ENCODE measurements at regions not wholly inside any gene's neighbourhood (a gene's known extent, or its start where the extent isn't known, plus 50 kb on each side); places are given as distances from the start of the nearest gene placed in this dataset.

DNA sequence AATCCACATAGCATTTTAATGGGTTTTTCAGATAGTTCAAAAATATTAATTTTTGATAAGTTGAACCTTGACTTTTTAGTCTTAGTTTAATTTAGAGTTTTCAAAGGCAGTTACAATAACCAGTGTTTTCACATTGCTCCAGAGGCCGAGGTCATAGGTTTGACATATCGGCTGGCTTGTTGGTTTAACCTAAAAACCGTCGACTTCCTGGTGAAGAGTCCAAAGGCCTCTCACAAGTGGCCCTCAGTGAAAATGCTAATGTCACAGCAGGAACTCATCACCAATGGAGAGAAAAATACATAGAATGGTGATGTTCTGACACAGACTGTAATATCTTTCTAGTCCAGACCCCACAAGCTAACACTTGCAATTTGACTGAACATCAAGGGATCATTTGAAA is 642.3 kb downstream of the PLOD2 start:
- Mint-ChIP-seq H3K36me3 (ENCODE audit: insufficient read depth in 1 of 3, low read depth in 3 of 3) (peaks cover 0 to 2% (median 0%) of the 10 kb centered on the region in 3 experiments; a peak in 2 of 7 replicates), H3K4me3 (no peak overlapping the region), H3K27ac (no peak overlapping the region), H3K27me3 (ENCODE audit: low read depth) (no peaks in the 10 kb centered on the region), H3K4me1 (peaks cover 3 to 14% of the 10 kb centered on the region in 2 experiments), H3K9me3 (0 out of 5 replicates have a peak, but pooled peaks cover 0 to 2% of the 10 kb centered on the region in 2 experiments)
- H2AFZ ChIP-seq (ENCODE audit: low read length), result no peak overlapping the region
- no peak overlapping the region for H2BK120ac ChIP-seq (ENCODE audit: low read depth, low read length, poor library complexity, severe bottlenecking)
- no peak overlapping the region for H2BK12ac ChIP-seq (ENCODE audit: insufficient read length, low read depth, low read length)
- no peak overlapping the region for H3K4me2 ChIP-seq (ENCODE audit: insufficient read depth, insufficient read length, low read length)
- no peak for DNase-seq
- no peak for TF ChIP-seq CTCF (conservative IDR thresholded peaks at IDR 0.05)
- no peak overlapping the region for H3K14ac ChIP-seq (ENCODE audit: insufficient read depth, low read length)
- H3K79me1 ChIP-seq (ENCODE audit: insufficient read depth, low read depth, low read length, poor library complexity, severe bottlenecking), result no peaks in the 10 kb centered on the region
- no peak overlapping the region for H4K91ac ChIP-seq (ENCODE audit: insufficient read length, low read depth, low read length)
- no peak overlapping the region for H3K27ac ChIP-seq (ENCODE audit: insufficient read length, low read depth, low read length)
- no peak overlapping the region for H2BK5ac ChIP-seq (ENCODE audit: insufficient read length, low read length)
- H3K79me2 ChIP-seq (ENCODE audit: insufficient read depth, low read length), result no peaks in the 10 kb centered on the region
- no peak overlapping the region for H2BK20ac ChIP-seq (ENCODE audit: low read depth, low read length, poor library complexity, severe bottlenecking)
- H3K4me1 ChIP-seq (ENCODE audit: insufficient read depth, low read length), result no peaks in the 10 kb centered on the region
- WGBS (ENCODE audit: extremely low coverage, insufficient read length, low lambda C conversion rate), result no CpG with 5 or more reads among the region's 4 CpGs
- H2AK5ac ChIP-seq (ENCODE audit: insufficient read length, low read length), result no peak overlapping the region
- no peak overlapping the region for H2BK15ac ChIP-seq (ENCODE audit: low read depth, low read length)
- no peak overlapping the region for H4K5ac ChIP-seq (ENCODE audit: insufficient read length, low read depth, low read length)
- H4K20me1 ChIP-seq (ENCODE audit: control insufficient read depth, insufficient read depth, insufficient read length), result no peaks in the 10 kb centered on the region
- H4K8ac ChIP-seq (replicated peaks; ENCODE audit: insufficient read length, low read depth, low read length), result no peak overlapping the region
- no peak overlapping the region for H3T11ph ChIP-seq (ENCODE audit: low read length)
- H3K23me2 ChIP-seq (ENCODE audit: insufficient read length, low read depth, low read length, poor library complexity, severe bottlenecking), result no peaks in the 10 kb centered on the region
- H3K9ac ChIP-seq (ENCODE audit: extremely low read depth, insufficient read length, low read length), result no peak overlapping the region
- no peaks in the 10 kb centered on the region for H3K9me3 ChIP-seq (ENCODE audit: control insufficient read depth, low read depth, low read length)
- H3K27me3 ChIP-seq (ENCODE audit: insufficient read depth, low read length), result no peaks in the 10 kb centered on the region
- H3K4ac ChIP-seq (ENCODE audit: low read depth, low read length), result no peak overlapping the region
- H3K18ac ChIP-seq (ENCODE audit: insufficient read length, low read depth, low read length), result no peak overlapping the region
- no peak overlapping the region for H3K23ac ChIP-seq (ENCODE audit: insufficient read length, low read depth, low read length)
- H3K56ac ChIP-seq (ENCODE audit: insufficient read length, low read depth, low read length), result no peak overlapping the region

Data from H9 (cell line).